Lower leg skin (tissue), 3 donors: ENCODE measurements at regions not wholly inside any gene's neighbourhood (a gene's known extent, or its start where the extent isn't known, plus 50 kb on each side); places are given as distances from the start of the nearest gene placed in this dataset.

ENCODE experiments used
- CTCF ChIP-seq, 3 donors: fragments of 450-650 bp; IDR thresholded peaks; one replicate each; pipeline ENCODE4 v1.5.1; 2016; ENCODE audit warnings: antibody characterized with exemption in 3 of 3, mild to moderate bottlenecking in 3 of 3, moderate library complexity in 2 of 3
- POLR2A ChIP-seq, 2 donors: fragments of 450-650 bp; IDR thresholded peaks; one replicate each; pipeline ENCODE4 v1.6.1; 2016 to 2017; ENCODE audit warnings: antibody characterized with exemption in 2 of 2, mild to moderate bottlenecking in 1 of 2, moderate library complexity in 1 of 2

- no peak for TF ChIP-seq CTCF (IDR thresholded peaks at IDR 0.05)
- TF ChIP-seq POLR2A (IDR thresholded peaks at IDR 0.05): no peak
Observed at GRCh38 chr5:171639205-171639621, 146.4 kb upstream of the SMIM23 start.
